IMR-90 (cell line): ENCODE measurements at regions not wholly inside any gene's neighbourhood (a gene's known extent, or its start where the extent isn't known, plus 50 kb on each side); places are given as distances from the start of the nearest gene placed in this dataset.

Source experiments
- ATAC-seq: fragments of 200-7000 bp; cut with Tn5 transposase; 2 replicates; pipeline ENCODE4 v1.9.1; 2020; ENCODE audit warnings: low read depth, mild to moderate bottlenecking, moderate library complexity
- BruUV-seq: library from RNA; stranded (reverse); fragments of 400-500 nt; replicated peaks from 2 replicates; lab custom pipeline; 2021; lab: Mats Ljungman, UMichigan
- CTCF ChIA-PET: fragments of 300-600 bp; formaldehyde crosslinking; extraction: SDS; loops from one replicate; lab custom pipeline; 2021; ENCODE audit warnings: antibody characterized with exemption; lab: Yijun Ruan, JAX
- POLR2A ChIA-PET: fragments of 300-600 bp; sonication (Branson Sonifier 250); formaldehyde crosslinking; loops from one replicate; lab custom pipeline; 2022; ENCODE audit warnings: antibody characterized with exemption; ENCODE audit not compliant: unreplicated experiment; lab: Charles Lee
- DNase-seq: peaks from one replicate; pipeline ENCODE4 v3.0.0; 2013
- H2AFZ ChIP-seq: replicated peaks from 2 replicates; pipeline ENCODE3; 2013; ENCODE audit warnings: low read length, mild to moderate bottlenecking; ENCODE audit not compliant: poor library complexity
- H2AK5ac ChIP-seq: 2 replicates; pipeline ENCODE4 v1.6.1; 2013; ENCODE audit warnings: low read depth, low read length, inconsistent platforms
- H2AK9ac ChIP-seq: replicated peaks from 2 replicates; pipeline ENCODE3; 2013; ENCODE audit warnings: mild to moderate bottlenecking, low read depth, low read length, moderate library complexity; ENCODE audit not compliant: poor library complexity
- H2BK120ac ChIP-seq: 2 replicates; pipeline ENCODE4 v1.6.1; 2013; ENCODE audit warnings: low read depth, low read length, inconsistent platforms
- H2BK15ac ChIP-seq: 3 replicates; pipeline ENCODE4 v1.6.1; 2013; ENCODE audit warnings: low read depth, low read length, inconsistent platforms
- H2BK20ac ChIP-seq: 2 replicates; pipeline ENCODE4 v1.6.1; 2013; ENCODE audit warnings: low read depth, mild to moderate bottlenecking, inconsistent platforms, low read length, moderate library complexity
- H2BK5ac ChIP-seq: 2 replicates; pipeline ENCODE4 v1.6.1; 2013; ENCODE audit warnings: mild to moderate bottlenecking, low read depth, low read length, inconsistent platforms; ENCODE audit not compliant: poor library complexity, severe bottlenecking
- H3K14ac ChIP-seq: replicated peaks from 2 replicates; pipeline ENCODE4 v1.6.1; 2013; ENCODE audit warnings: low read depth, low read length, inconsistent platforms
- H3K18ac ChIP-seq: 2 replicates; pipeline ENCODE4 v1.6.1; 2013; ENCODE audit warnings: low read depth, low read length, control low read depth
- H3K23ac ChIP-seq: 2 replicates; pipeline ENCODE4 v1.6.1; 2013; ENCODE audit warnings: low read depth, low read length, inconsistent platforms
- H3K27ac ChIP-seq: 2 replicates; pipeline ENCODE4 v1.5.1; 2013; ENCODE audit warnings: mild to moderate bottlenecking, control low read depth, low read length; ENCODE audit not compliant: insufficient read depth
- H3K27me3 ChIP-seq: 2 replicates; pipeline ENCODE4 v1.6.1; 2013; ENCODE audit warnings: low read length; ENCODE audit not compliant: control insufficient read depth, insufficient read depth
- H3K36me3 ChIP-seq: 2 replicates; pipeline ENCODE4 v1.6.1; 2013; ENCODE audit warnings: low read length, mixed read lengths; ENCODE audit not compliant: control insufficient read depth, insufficient read depth
- H3K4ac ChIP-seq: 2 replicates; pipeline ENCODE4 v1.6.1; 2013; ENCODE audit warnings: low read depth, low read length, inconsistent platforms
- H3K4me1 ChIP-seq: 2 replicates; pipeline ENCODE4 v1.6.1; 2013; ENCODE audit warnings: low read length, mixed read lengths; ENCODE audit not compliant: control insufficient read depth, insufficient read depth
- H3K4me2 ChIP-seq: 2 replicates; pipeline ENCODE4 v1.6.1; 2013; ENCODE audit warnings: low read depth, mild to moderate bottlenecking, control low read depth, low read length, moderate library complexity
- H3K4me3 ChIP-seq: 2 replicates; pipeline ENCODE4 v1.5.1; 2013; ENCODE audit warnings: low read depth, mild to moderate bottlenecking, control low read depth, low read length, moderate library complexity; ENCODE audit not compliant: insufficient read depth
- H3K56ac ChIP-seq: 2 replicates; pipeline ENCODE4 v1.6.1; 2013; ENCODE audit warnings: low read length, inconsistent platforms; ENCODE audit not compliant: insufficient read depth; ENCODE audit errors: extremely low read depth
- H3K79me1 ChIP-seq, 2 experiments: 2 replicates each; pipeline ENCODE4 v1.6.1; 2013; ENCODE audit warnings: low read length in 2 of 2, inconsistent platforms in 1 of 2, low read depth in 1 of 2
- H3K9ac ChIP-seq: 2 replicates; pipeline ENCODE4 v1.6.1; 2013; ENCODE audit warnings: low read depth, low read length, control low read depth
- H3K9me1 ChIP-seq: 2 replicates; pipeline ENCODE4 v1.6.1; 2013; ENCODE audit warnings: low read length, inconsistent platforms; ENCODE audit not compliant: insufficient read depth
- H3K9me3 ChIP-seq: 2 replicates; pipeline ENCODE4 v1.6.1; 2013; ENCODE audit warnings: low read length; ENCODE audit not compliant: control insufficient read depth, insufficient read depth
- H4K20me1 ChIP-seq: 2 replicates; pipeline ENCODE4 v1.6.1; 2013; ENCODE audit warnings: low read length, inconsistent platforms; ENCODE audit not compliant: insufficient read depth
- H4K5ac ChIP-seq: 2 replicates; pipeline ENCODE4 v1.6.1; 2013; ENCODE audit warnings: mild to moderate bottlenecking, low read depth, low read length, control low read depth
- H4K8ac ChIP-seq, 2 experiments: 2 replicates each; pipeline ENCODE4 v1.6.1; 2013; ENCODE audit warnings: low read depth in 2 of 2, low read length in 2 of 2, control low read depth in 1 of 2, inconsistent platforms in 1 of 2
- H4K91ac ChIP-seq: 2 replicates; pipeline ENCODE4 v1.6.1; 2013; ENCODE audit warnings: low read depth, low read length, inconsistent platforms; ENCODE audit not compliant: insufficient read depth
- CEBPB ChIP-seq: IDR thresholded peaks from 2 replicates; pipeline ENCODE4 v1.6.1; 2012; ENCODE audit warnings: low read depth, low read length, improper control_type of control experiment
- CHD1 ChIP-seq: IDR thresholded peaks from 2 replicates; pipeline ENCODE4 v1.6.1; 2012; ENCODE audit warnings: low read depth, low read length, improper control_type of control experiment
- CTCF ChIP-seq: conservative IDR thresholded peaks from 2 replicates; pipeline ENCODE4 v1.5.1; 2012; ENCODE audit warnings: mild to moderate bottlenecking, low read depth, low read length, improper control_type of control experiment
- ELK1 ChIP-seq: fragments of 150-350 bp; IDR thresholded peaks from 2 replicates; pipeline ENCODE4 v1.6.1; 2016; ENCODE audit warnings: low read depth, mild to moderate bottlenecking, low read length, moderate library complexity, borderline replicate concordance
- FOS ChIP-seq: fragments of 150-350 bp; IDR thresholded peaks from 2 replicates; pipeline ENCODE4 v1.6.1; 2016; ENCODE audit warnings: low read depth, low read length
- MAZ ChIP-seq: IDR thresholded peaks from 2 replicates; pipeline ENCODE4 v1.6.1; 2012; ENCODE audit warnings: low read depth, mild to moderate bottlenecking, low read length, improper control_type of control experiment, moderate library complexity, borderline replicate concordance
- RFX5 ChIP-seq: IDR thresholded peaks from 2 replicates; pipeline ENCODE4 v1.8.0; 2012; ENCODE audit warnings: low read depth, mild to moderate bottlenecking, low read length, moderate library complexity
- SMC3 ChIP-seq: fragments of 150-350 bp; IDR thresholded peaks from 2 replicates; pipeline ENCODE4 v1.6.1; 2016; ENCODE audit warnings: low read depth, mild to moderate bottlenecking, antibody characterized with exemption, low read length, moderate library complexity
- USF2 ChIP-seq: fragments of 150-350 bp; IDR thresholded peaks from 2 replicates; pipeline ENCODE4 v1.6.1; 2017; ENCODE audit warnings: mild to moderate bottlenecking, antibody characterized with exemption, low read length, low read depth
- WGBS, 2 experiments: methylation state at CpG; one replicate each; pipeline versions ENCODE4 v1.1.5 to v1.1.7; 2013; ENCODE audit warnings: missing lambda C conversion rate in 2 of 2; ENCODE audit not compliant: insufficient read length in 1 of 2; ENCODE audit errors: extremely low coverage in 2 of 2; 5-methylcytosine and 5-hydroxymethylcytosine counted together
- dilution Hi-C: fragments of 300-500 bp; cut with HindIII; formaldehyde crosslinking; loops from one replicate; pipeline ENCODE4 v1.14.3; 2018; ENCODE audit warnings: low sequenced_read_pairs; ENCODE audit not compliant: unreplicated experiment
- in situ Hi-C: fragments of 300-500 bp; cut with MboI; formaldehyde crosslinking; loops from 3 replicates; pipeline ENCODE4 v1.14.3; 2019; ENCODE audit warnings: low sequenced_read_pairs, inconsistent platforms, mixed read lengths
- intact Hi-C: fragments of 100-400 bp; cut with micrococcal nuclease; formaldehyde crosslinking; loops from 2 replicates; pipeline ENCODE4 v1.10.0; 2022

GRCh38 chr5:3793162-3793561 lies 197.5 kb downstream of the IRX1 start:
- no peaks in the 10 kb centered on the region for H3K4me1 ChIP-seq
- no peak overlapping the region for H4K8ac ChIP-seq
- no peak overlapping the region for H4K5ac ChIP-seq
- H3K56ac ChIP-seq: no peak overlapping the region
- H3K4ac ChIP-seq: no peak overlapping the region
- no peaks in the 10 kb centered on the region for H3K27me3 ChIP-seq
- no peak overlapping the region for H3K18ac ChIP-seq
- no peak overlapping the region for H2BK120ac ChIP-seq
- no peak for TF ChIP-seq SMC3
- TF ChIP-seq CTCF: no peak
- no peak for TF ChIP-seq ELK1
- TF ChIP-seq CHD1: no peak
- no peak for TF ChIP-seq MAZ
- TF ChIP-seq FOS: no peak
- TF ChIP-seq CEBPB: no peak
- no peak for TF ChIP-seq RFX5
- TF ChIP-seq USF2: no peak
- H2BK5ac ChIP-seq: no peak overlapping the region
- dilution Hi-C loops (no loop called here), in situ Hi-C loops (no loop called here), intact Hi-C loops (no loop called here)
- no peak for ATAC-seq
- no peak overlapping the region for H3K23ac ChIP-seq
- no peak overlapping the region for H3K27ac ChIP-seq
- POLR2A ChIA-PET: no interaction called here
- no peak overlapping the region for H3K4me2 ChIP-seq
- H3K9ac ChIP-seq: no peak overlapping the region
- no peak overlapping the region for H2BK20ac ChIP-seq
- no peak overlapping the region for H4K91ac ChIP-seq
- H2AK5ac ChIP-seq: no peak overlapping the region
- H3K9me1 ChIP-seq: no peaks in the 10 kb centered on the region
- H3K9me3 ChIP-seq: peaks cover 16% of the 10 kb centered on the region
- WGBS, 2 experiments: no CpG with 5 or more reads among the region's 1 CpG
- H2AFZ ChIP-seq: no peak overlapping the region
- H4K20me1 ChIP-seq: no peaks in the 10 kb centered on the region
- no peak overlapping the region for H3K14ac ChIP-seq
- CTCF ChIA-PET: no interaction called here
- no peaks in the 10 kb centered on the region for H3K36me3 ChIP-seq
- no TSS peak for BruUV-seq
- no peak overlapping the region for H2AK9ac ChIP-seq
- no peaks in the 10 kb centered on the region for H3K79me1 ChIP-seq
- no peak overlapping the region for H3K4me3 ChIP-seq
- DNase-seq: no peak
- H2BK15ac ChIP-seq: no peak overlapping the region
